H1 (cell line): ENCODE measurements at regions not wholly inside any gene's neighbourhood (a gene's known extent, or its start where the extent isn't known, plus 50 kb on each side); places are given as distances from the start of the nearest gene placed in this dataset.

Experiments used
- CTCF ChIP-seq, 3 experiments: IDR thresholded peaks; 1 replicate in 2 of 3; 2 replicates in 1 of 3; pipeline versions ENCODE4 v1.5.1 to v1.6.1; 2011; ENCODE audit warnings: low read length in 3 of 3, mild to moderate bottlenecking in 3 of 3, inconsistent platforms in 2 of 3, low read depth in 1 of 3, moderate library complexity in 1 of 3; ENCODE audit not compliant: insufficient read depth in 1 of 3; ENCODE audit errors: control extremely low read depth in 1 of 3
- RBBP5 ChIP-seq: IDR thresholded peaks from 2 replicates; pipeline ENCODE4 v1.7.1; 2012; ENCODE audit warnings: low read depth, mild to moderate bottlenecking, inconsistent platforms, low read length, moderate library complexity, borderline replicate concordance

GRCh38 chr20:50311308-50312001 lies 120.8 kb downstream of the CEBPB start (continued):
- TF ChIP-seq RBBP5 (no peak), CTCF (IDR thresholded peaks at IDR 0.05; ENCODE audit: control extremely low read depth in 1 of 3, insufficient read depth in 1 of 3, low read depth in 1 of 3, low read length in 3 of 3) (no peak)
